Activated CD4-positive, alpha-beta T cell treated with anti-CD3 and anti-CD28 coated beads, Interleukin-2, Interleukin-6, amounts not matched to agents 100 ng/mL and 50 ng/mL, durations not matched to agents 16 hours and 8 hours (primary cell): ENCODE measurements at regions not wholly inside any gene's neighbourhood (a gene's known extent, or its start where the extent isn't known, plus 50 kb on each side); places are given as distances from the start of the nearest gene placed in this dataset.
"Not testable (repeated sequence)": the region's sequence is repeated elsewhere in the genome, so short reads cannot be mapped to it uniquely, and the experiment has no call there.

ENCODE experiments used
- DNase-seq: peaks from one replicate; pipeline ENCODE4 v3.0.0-alpha.2; 2020

GRCh38 chr17:68778726-68779125 is 176.5 kb downstream of the ABCA8 start:
- no peak for DNase-seq

- DNase-seq: no peak
Observed at GRCh38 chr17:68777856-68778694, 176.9 kb upstream of the FAM20A start.

- peak; percentile 36 for DNase-seq
Observed at GRCh38 chr17:68777243-68777855, 176.2 kb upstream of the FAM20A start.

- no peak for DNase-seq
Observed at GRCh38 chr17:68776451-68776850, 175.3 kb upstream of the FAM20A start.

GRCh38 chr17:68775969-68776368 is 174.8 kb upstream of the FAM20A start:
- DNase-seq: no peak

- DNase-seq: no peak
Observed at GRCh38 chr17:68775318-68775717, 174.2 kb upstream of the FAM20A start.

- DNase-seq: peak; percentile 18
Observed at GRCh38 chr17:68771867-68772515, 170.8 kb upstream of the FAM20A start.

- no peak for DNase-seq
Observed at GRCh38 chr17:68768804-68769203, 167.6 kb upstream of the FAM20A start.

GRCh38 chr17:68766640-68767039 is 165.5 kb upstream of the FAM20A start:
- DNase-seq: no peak

GRCh38 chr17:68763562-68763961 is 162.4 kb upstream of the FAM20A start:
- DNase-seq: no peak

GRCh38 chr17:68762911-68763310 is 161.7 kb upstream of the FAM20A start:
- no peak for DNase-seq

GRCh38 chr17:68760141-68760475 is 158.9 kb upstream of the FAM20A start:
- DNase-seq: no peak

GRCh38 chr17:68759343-68760140 is 158.4 kb upstream of the FAM20A start:
- DNase-seq: peak; percentile 81

GRCh38 chr17:68759002-68759342 is 157.8 kb upstream of the FAM20A start:
- no peak for DNase-seq

- DNase-seq: not testable (repeated sequence)
Observed at GRCh38 chr17:68757866-68758757, 156.9 kb upstream of the FAM20A start.

GRCh38 chr17:68753985-68754769 is 153.0 kb upstream of the FAM20A start:
- DNase-seq: no peak

- DNase-seq: no peak
Observed at GRCh38 chr17:68750208-68750562, 149.0 kb upstream of the FAM20A start.

GRCh38 chr17:68749349-68750207 is 148.4 kb upstream of the FAM20A start:
- no peak for DNase-seq

GRCh38 chr17:68748381-68748780 is 147.2 kb upstream of the FAM20A start:
- DNase-seq: no peak
